ENCODE measurements at regions not wholly inside any gene's neighbourhood (a gene's known extent, or its start where the extent isn't known, plus 50 kb on each side); places are given as distances from the start of the nearest gene placed in this dataset.
"Not testable (repeated sequence)": the region's sequence is repeated elsewhere in the genome, so short reads cannot be mapped to it uniquely, and the experiment has no call there.

GRCh38 chr9:89670801-89671434, 66.1 kb downstream of the GADD45G start:
- no peak for DNase-seq (ENCODE audit: low read depth in 2 of 3, low spot score in 2 of 3)

GRCh38 chr9:89674667-89675057, 69.8 kb downstream of the GADD45G start:
- no peak for DNase-seq (ENCODE audit: low read depth in 2 of 3, low spot score in 2 of 3)

GRCh38 chr9:89675058-89675742, 70.4 kb downstream of the GADD45G start:
- DNase-seq (ENCODE audit: low read depth in 2 of 3, low spot score in 2 of 3): no peak

- DNase-seq (ENCODE audit: low read depth in 2 of 3, low spot score in 2 of 3): no peak
These were observed 71.5 kb downstream of the GADD45G start for GRCh38 chr9:89676281-89676680.

- DNase-seq (ENCODE audit: low read depth in 2 of 3, low spot score in 2 of 3): no peak
These were observed 73.0 kb downstream of the GADD45G start for GRCh38 chr9:89677702-89678395.

- DNase-seq (ENCODE audit: low read depth in 2 of 3, low spot score in 2 of 3): no peak
These were observed 73.7 kb downstream of the GADD45G start for GRCh38 chr9:89678396-89679015.

GRCh38 chr9:89679016-89679415, 74.2 kb downstream of the GADD45G start:
- no peak for DNase-seq (ENCODE audit: low read depth in 2 of 3, low spot score in 2 of 3)

- DNase-seq (ENCODE audit: low read depth in 2 of 3, low spot score in 2 of 3): no peak
These were observed 74.8 kb downstream of the GADD45G start for GRCh38 chr9:89679581-89679980.

GRCh38 chr9:89680547-89681467, 76.0 kb downstream of the GADD45G start:
- DNase-seq (ENCODE audit: low read depth in 2 of 3, low spot score in 2 of 3): no peak

GRCh38 chr9:89681468-89681859, 76.7 kb downstream of the GADD45G start:
- DNase-seq (ENCODE audit: low read depth in 2 of 3, low spot score in 2 of 3): not testable (repeated sequence)

GRCh38 chr9:89683626-89684025, 78.8 kb downstream of the GADD45G start:
- no peak for DNase-seq (ENCODE audit: low read depth in 2 of 3, low spot score in 2 of 3)

GRCh38 chr9:89684218-89684617, 79.4 kb downstream of the GADD45G start:
- no peak for DNase-seq (ENCODE audit: low read depth in 2 of 3, low spot score in 2 of 3)

GRCh38 chr9:89684912-89685636, 80.3 kb downstream of the GADD45G start:
- no peak for DNase-seq (ENCODE audit: low read depth in 2 of 3, low spot score in 2 of 3)

GRCh38 chr9:89685698-89686097, 80.9 kb downstream of the GADD45G start:
- DNase-seq (ENCODE audit: low read depth in 2 of 3, low spot score in 2 of 3): no peak

GRCh38 chr9:89686126-89686525, 81.3 kb downstream of the GADD45G start:
- DNase-seq (ENCODE audit: low read depth in 2 of 3, low spot score in 2 of 3): no peak

- no peak for DNase-seq (ENCODE audit: low read depth in 2 of 3, low spot score in 2 of 3)
These were observed 81.8 kb downstream of the GADD45G start for GRCh38 chr9:89686621-89687020.

GRCh38 chr9:89687188-89687587, 82.4 kb downstream of the GADD45G start:
- DNase-seq (ENCODE audit: low read depth in 2 of 3, low spot score in 2 of 3): no peak

GRCh38 chr9:89687848-89688247, 83.0 kb downstream of the GADD45G start:
- DNase-seq (ENCODE audit: low read depth in 2 of 3, low spot score in 2 of 3): no peak

GRCh38 chr9:89689321-89689720, 84.5 kb downstream of the GADD45G start:
- DNase-seq (ENCODE audit: low read depth in 2 of 3, low spot score in 2 of 3): not testable (repeated sequence)

GRCh38 chr9:89690334-89690912, 85.6 kb downstream of the GADD45G start:
- DNase-seq (ENCODE audit: low read depth in 2 of 3, low spot score in 2 of 3): no peak

Measured in activated CD8-positive, alpha-beta memory T cell treated with anti-CD3 and anti-CD28 coated beads for 48 hours (primary cell).